ENCODE measurements at regions not wholly inside any gene's neighbourhood (a gene's known extent, or its start where the extent isn't known, plus 50 kb on each side); places are given as distances from the start of the nearest gene placed in this dataset.

GRCh38 chr12:124162151-124163110, 132.5 kb upstream of the RFLNA start:
- no peak for ATAC-seq (replicated peaks in 6 of 8)

GRCh38 chr12:124165695-124166094, 129.2 kb upstream of the RFLNA start:
- in situ Hi-C loops (cut with MboI; ENCODE audit: low pct_unique_long_range_greater_than_20kb in 2 of 9, low sequenced_read_pairs in 9 of 9, unreplicated experiment in 9 of 9) = no loop called here
- WGBS, 10 experiments = 20 to 83% (median 80%) methylated on average over 1 of the region's 2 CpGs; no CpG with 5 or more reads in 5 of the 10 experiments
- Histone ChIP-seq H3K4me1 (replicated peaks in 1 of 2) (peaks cover 8 to 12% of the 10 kb centered on the region in 2 donors), H3K27ac (no peak overlapping the region), H3K4me3 (no peak overlapping the region)
- ATAC-seq (replicated peaks in 6 of 8) = peak in 2 of 8 experiments; percentile 70 to 94

More at GRCh38 chr12:124162151-124163110, 132.5 kb upstream of the RFLNA start:
- Histone ChIP-seq H3K4me1 (replicated peaks in 1 of 2) (peaks cover 3 to 8% of the 10 kb centered on the region in 2 donors), H3K27ac (no peak overlapping the region), H3K4me3 (no peak overlapping the region)
- in situ Hi-C loops (cut with MboI; ENCODE audit: low pct_unique_long_range_greater_than_20kb in 2 of 9, low sequenced_read_pairs in 9 of 9, unreplicated experiment in 9 of 9) = no loop called here
- WGBS, 10 experiments = 36 to 100% (median 83%) methylated on average over 1 to 5 of the region's 6 CpGs; no CpG with 5 or more reads in 2 of the 10 experiments

GRCh38 chr12:124167141-124167540, 127.8 kb upstream of the RFLNA start:
- WGBS, 10 experiments = 80 to 100% (median 89%) methylated on average over 1 to 10 of the region's 21 CpGs; no CpG with 5 or more reads in 4 of the 10 experiments
- no peak overlapping the region for H3K27ac ChIP-seq
- H3K4me3 ChIP-seq = no peak overlapping the region
- no peak for ATAC-seq (replicated peaks in 6 of 8)
- H3K4me1 ChIP-seq (replicated peaks in 1 of 2) = peaks cover 8 to 9% of the 10 kb centered on the region in 2 donors
- in situ Hi-C loops (cut with MboI; ENCODE audit: low pct_unique_long_range_greater_than_20kb in 2 of 9, low sequenced_read_pairs in 9 of 9, unreplicated experiment in 9 of 9) = no loop called here

- ATAC-seq (replicated peaks in 6 of 8) = peak in 7 of 8 experiments; percentile 28 to 86 (median 38)
- no peak overlapping the region for H3K4me3 ChIP-seq
- in situ Hi-C loops (cut with MboI; ENCODE audit: low pct_unique_long_range_greater_than_20kb in 2 of 9, low sequenced_read_pairs in 9 of 9, unreplicated experiment in 9 of 9) = no loop called here
- no peak overlapping the region for H3K27ac ChIP-seq
- H3K4me1 ChIP-seq (replicated peaks in 1 of 2) = peaks cover 8 to 9% of the 10 kb centered on the region in 2 donors
- WGBS, 10 experiments = 74 to 100% (median 87%) methylated on average over 1 to 6 of the region's 8 CpGs; no CpG with 5 or more reads in 3 of the 10 experiments
Measured at GRCh38 chr12:124168016-124168786, 126.7 kb upstream of the RFLNA start.

GRCh38 chr12:124169577-124170284, 125.2 kb upstream of the RFLNA start:
- in situ Hi-C loops (cut with MboI; ENCODE audit: low pct_unique_long_range_greater_than_20kb in 2 of 9, low sequenced_read_pairs in 9 of 9, unreplicated experiment in 9 of 9) = no loop called here
- Histone ChIP-seq H3K27ac (peak overlapping the region; percentile 14 to 35), H3K4me3 (no peak overlapping the region), H3K4me1 (replicated peaks in 1 of 2) (peaks cover 8 to 9% of the 10 kb centered on the region in 2 donors)
- WGBS, 10 experiments = 22 to 100% (median 51%) methylated on average over 1 to 3 of the region's 4 CpGs; no CpG with 5 or more reads in 2 of the 10 experiments
- peak in 5 of 8 experiments; percentile 79 to 86 (median 85) for ATAC-seq (replicated peaks in 6 of 8)

- in situ Hi-C loops (cut with MboI; ENCODE audit: low pct_unique_long_range_greater_than_20kb in 2 of 9, low sequenced_read_pairs in 9 of 9, unreplicated experiment in 9 of 9) = no loop called here
- Histone ChIP-seq H3K27ac (no peak overlapping the region), H3K4me3 (no peak overlapping the region), H3K4me1 (replicated peaks in 1 of 2) (peaks cover 8 to 9% of the 10 kb centered on the region in 2 donors)
- peak in 1 of 8 experiments; percentile 39 for ATAC-seq (replicated peaks in 6 of 8)
- 0 to 96% (median 69%) methylated on average over 1 to 5 of the region's 5 CpGs; no CpG with 5 or more reads in 2 of the 10 experiments for WGBS, 10 experiments
Measured at GRCh38 chr12:124170760-124171159, 124.1 kb upstream of the RFLNA start.

GRCh38 chr12:124171231-124171979, 123.5 kb upstream of the RFLNA start:
- in situ Hi-C loops (cut with MboI; ENCODE audit: low pct_unique_long_range_greater_than_20kb in 2 of 9, low sequenced_read_pairs in 9 of 9, unreplicated experiment in 9 of 9) = no loop called here
- no peak overlapping the region for H3K27ac ChIP-seq
- no peak for ATAC-seq (replicated peaks in 6 of 8)
- peaks cover 8 to 9% of the 10 kb centered on the region in 2 donors for H3K4me1 ChIP-seq (replicated peaks in 1 of 2)
- no peak overlapping the region for H3K4me3 ChIP-seq
- 45 to 97% (median 85%) methylated on average over 3 to 8 of the region's 8 CpGs for WGBS, 10 experiments

- no peak overlapping the region for H3K4me3 ChIP-seq
- H3K4me1 ChIP-seq (replicated peaks in 1 of 2) = peaks cover 8 to 9% of the 10 kb centered on the region in 2 donors
- no peak for ATAC-seq (replicated peaks in 6 of 8)
- 0 to 100% (median 80%) methylated on average over 1 to 5 of the region's 6 CpGs; no CpG with 5 or more reads in 3 of the 10 experiments for WGBS, 10 experiments
- in situ Hi-C loops (cut with MboI; ENCODE audit: low pct_unique_long_range_greater_than_20kb in 2 of 9, low sequenced_read_pairs in 9 of 9, unreplicated experiment in 9 of 9) = no loop called here
- no peak overlapping the region for H3K27ac ChIP-seq
Measured at GRCh38 chr12:124172636-124173035, 122.3 kb upstream of the RFLNA start.

GRCh38 chr12:124173692-124174091, 121.2 kb upstream of the RFLNA start:
- H3K4me1 ChIP-seq (replicated peaks in 1 of 2) = peaks cover 4 to 8% of the 10 kb centered on the region in 2 donors
- H3K27ac ChIP-seq = no peak overlapping the region
- H3K4me3 ChIP-seq = no peak overlapping the region
- in situ Hi-C loops (cut with MboI; ENCODE audit: low pct_unique_long_range_greater_than_20kb in 2 of 9, low sequenced_read_pairs in 9 of 9, unreplicated experiment in 9 of 9) = no loop called here
- ATAC-seq (replicated peaks in 6 of 8) = no peak
- WGBS, 10 experiments = 75 to 100% (median 92%) methylated on average over 1 to 7 of the region's 7 CpGs; no CpG with 5 or more reads in 2 of the 10 experiments

GRCh38 chr12:124174451-124175348, 120.2 kb upstream of the RFLNA start:
- Histone ChIP-seq H3K27ac (no peak overlapping the region), H3K4me1 (replicated peaks in 1 of 2) (peaks cover 1 to 5% of the 10 kb centered on the region in 2 donors), H3K4me3 (no peak overlapping the region)
- 4 to 95% (median 80%) methylated on average over 2 to 10 of the region's 17 CpGs; no CpG with 5 or more reads in 1 of the 10 experiments for WGBS, 10 experiments
- peak in 3 of 8 experiments; percentile 18 to 71 (median 65) for ATAC-seq (replicated peaks in 6 of 8)
- in situ Hi-C loops (cut with MboI; ENCODE audit: low pct_unique_long_range_greater_than_20kb in 2 of 9, low sequenced_read_pairs in 9 of 9, unreplicated experiment in 9 of 9) = no loop called here

GRCh38 chr12:124175704-124176103, 119.2 kb upstream of the RFLNA start:
- in situ Hi-C loops (cut with MboI; ENCODE audit: low pct_unique_long_range_greater_than_20kb in 2 of 9, low sequenced_read_pairs in 9 of 9, unreplicated experiment in 9 of 9) = no loop called here
- 24 to 95% (median 75%) methylated on average over 2 to 7 of the region's 9 CpGs; no CpG with 5 or more reads in 2 of the 10 experiments for WGBS, 10 experiments

More at GRCh38 chr12:124175704-124176103, 119.2 kb upstream of the RFLNA start:
- Histone ChIP-seq H3K4me1 (replicated peaks in 1 of 2) (no peaks in the 10 kb centered on the region), H3K27ac (no peak overlapping the region), H3K4me3 (no peak overlapping the region)
- ATAC-seq (replicated peaks in 6 of 8) = no peak

All from motor neuron (in vitro differentiated cells).